ENCODE measurements at regions not wholly inside any gene's neighbourhood (a gene's known extent, or its start where the extent isn't known, plus 50 kb on each side); places are given as distances from the start of the nearest gene placed in this dataset.

DNA sequence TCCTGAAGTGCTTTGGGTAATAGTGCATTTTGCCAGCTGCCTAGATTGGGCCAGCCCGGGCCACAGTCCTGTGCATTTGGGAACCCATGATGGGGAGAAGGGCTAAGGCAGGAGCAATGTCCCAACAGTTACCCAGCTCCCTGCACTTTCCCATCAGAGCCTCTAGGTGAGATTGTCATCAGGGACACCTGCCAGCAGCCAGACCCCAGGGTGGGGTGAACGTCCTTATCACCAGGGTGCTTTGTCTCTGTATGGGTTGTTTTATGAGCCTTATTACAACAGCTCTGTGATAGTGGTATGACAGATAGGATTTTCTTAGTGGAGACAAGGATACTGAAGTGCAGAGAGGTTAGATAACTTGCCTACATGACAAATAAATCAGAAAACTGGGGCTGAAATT lies 365.7 kb downstream of the OSTF1 start:
- TF ChIP-seq POLR2A (IDR thresholded peaks at IDR 0.05; ENCODE audit: low read depth, low read length) (no peak), RAD21 (IDR thresholded peaks at IDR 0.05; ENCODE audit: low read length) (no peak), CHD1 (IDR thresholded peaks at IDR 0.05; ENCODE audit: low read depth, low read length) (no peak), RFX5 (IDR thresholded peaks at IDR 0.05; ENCODE audit: low read depth, low read length) (no peak), MAZ (IDR thresholded peaks at IDR 0.05; ENCODE audit: borderline replicate concordance, low read depth, low read length) (no peak), SMC3 (IDR thresholded peaks at IDR 0.05; ENCODE audit: low read depth, low read length) (no peak), NFE2L2 (IDR thresholded peaks at IDR 0.05; ENCODE audit: low read depth, low read length) (no peak), MXI1 (IDR thresholded peaks at IDR 0.05; ENCODE audit: borderline replicate concordance, low read depth, low read length) (no peak), CEBPB (IDR thresholded peaks at IDR 0.05; ENCODE audit: low read depth, low read length) (no peak)
- TF ChIP-seq, protein P1, sequence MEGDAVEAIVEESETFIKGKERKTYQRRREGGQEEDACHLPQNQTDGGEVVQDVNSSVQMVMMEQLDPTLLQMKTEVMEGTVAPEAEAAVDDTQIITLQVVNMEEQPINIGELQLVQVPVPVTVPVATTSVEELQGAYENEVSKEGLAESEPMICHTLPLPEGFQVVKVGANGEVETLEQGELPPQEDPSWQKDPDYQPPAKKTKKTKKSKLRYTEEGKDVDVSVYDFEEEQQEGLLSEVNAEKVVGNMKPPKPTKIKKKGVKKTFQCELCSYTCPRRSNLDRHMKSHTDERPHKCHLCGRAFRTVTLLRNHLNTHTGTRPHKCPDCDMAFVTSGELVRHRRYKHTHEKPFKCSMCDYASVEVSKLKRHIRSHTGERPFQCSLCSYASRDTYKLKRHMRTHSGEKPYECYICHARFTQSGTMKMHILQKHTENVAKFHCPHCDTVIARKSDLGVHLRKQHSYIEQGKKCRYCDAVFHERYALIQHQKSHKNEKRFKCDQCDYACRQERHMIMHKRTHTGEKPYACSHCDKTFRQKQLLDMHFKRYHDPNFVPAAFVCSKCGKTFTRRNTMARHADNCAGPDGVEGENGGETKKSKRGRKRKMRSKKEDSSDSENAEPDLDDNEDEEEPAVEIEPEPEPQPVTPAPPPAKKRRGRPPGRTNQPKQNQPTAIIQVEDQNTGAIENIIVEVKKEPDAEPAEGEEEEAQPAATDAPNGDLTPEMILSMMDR (conservative IDR thresholded peaks at IDR 0.05; ENCODE audit: low read depth, low read length), result no peak
- TF ChIP-seq, protein P2, sequence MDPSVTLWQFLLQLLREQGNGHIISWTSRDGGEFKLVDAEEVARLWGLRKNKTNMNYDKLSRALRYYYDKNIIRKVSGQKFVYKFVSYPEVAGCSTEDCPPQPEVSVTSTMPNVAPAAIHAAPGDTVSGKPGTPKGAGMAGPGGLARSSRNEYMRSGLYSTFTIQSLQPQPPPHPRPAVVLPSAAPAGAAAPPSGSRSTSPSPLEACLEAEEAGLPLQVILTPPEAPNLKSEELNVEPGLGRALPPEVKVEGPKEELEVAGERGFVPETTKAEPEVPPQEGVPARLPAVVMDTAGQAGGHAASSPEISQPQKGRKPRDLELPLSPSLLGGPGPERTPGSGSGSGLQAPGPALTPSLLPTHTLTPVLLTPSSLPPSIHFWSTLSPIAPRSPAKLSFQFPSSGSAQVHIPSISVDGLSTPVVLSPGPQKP (IDR thresholded peaks at IDR 0.05; ENCODE audit: borderline replicate concordance, low read depth, low read length), result no peak
- TF ChIP-seq, protein P3, sequence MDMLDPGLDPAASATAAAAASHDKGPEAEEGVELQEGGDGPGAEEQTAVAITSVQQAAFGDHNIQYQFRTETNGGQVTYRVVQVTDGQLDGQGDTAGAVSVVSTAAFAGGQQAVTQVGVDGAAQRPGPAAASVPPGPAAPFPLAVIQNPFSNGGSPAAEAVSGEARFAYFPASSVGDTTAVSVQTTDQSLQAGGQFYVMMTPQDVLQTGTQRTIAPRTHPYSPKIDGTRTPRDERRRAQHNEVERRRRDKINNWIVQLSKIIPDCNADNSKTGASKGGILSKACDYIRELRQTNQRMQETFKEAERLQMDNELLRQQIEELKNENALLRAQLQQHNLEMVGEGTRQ (IDR thresholded peaks at IDR 0.05; ENCODE audit: low read depth, low read length), result no peak
